ENCODE measurements at regions not wholly inside any gene's neighbourhood (a gene's known extent, or its start where the extent isn't known, plus 50 kb on each side); places are given as distances from the start of the nearest gene placed in this dataset.
"Not testable (repeated sequence)": the region's sequence is repeated elsewhere in the genome, so short reads cannot be mapped to it uniquely, and the experiment has no call there.

DNA sequence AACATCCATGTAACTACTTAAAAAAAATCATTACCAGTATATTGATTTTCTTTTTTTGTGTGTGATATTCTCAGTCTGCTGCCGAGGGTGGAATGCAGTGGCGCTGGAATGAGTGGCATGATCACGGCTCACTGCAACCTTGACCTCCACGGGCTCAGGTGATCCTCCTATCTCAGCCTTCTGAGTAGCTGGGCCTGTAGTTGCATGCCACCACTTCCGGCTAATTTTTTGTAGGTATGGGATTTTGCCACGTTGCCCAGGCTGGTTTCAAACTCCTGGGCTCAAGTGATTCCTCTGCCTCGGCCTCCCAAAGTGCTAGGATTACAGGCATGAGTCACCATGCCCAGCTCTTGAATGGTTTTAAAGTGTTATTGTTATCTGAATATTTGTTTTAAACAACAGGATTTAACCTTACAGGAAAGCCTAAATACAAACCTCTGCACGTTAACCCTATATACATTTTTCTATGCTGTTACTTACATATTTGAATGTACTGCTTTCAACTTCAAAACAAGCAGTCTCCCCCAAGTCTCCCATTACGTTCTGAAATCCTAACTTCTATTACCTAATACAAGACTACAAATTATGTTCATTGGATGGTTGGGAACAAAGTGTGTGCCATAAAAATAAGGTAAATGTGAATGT, 61.7 kb downstream of the KPNA2 start:
- ATAC-seq (no peak), DNase-seq (no peak)
- intact Hi-C loops (cut with DNase I) = no loop called here

GRCh38 chr17:68099341-68099753, 63.8 kb downstream of the KPNA2 start:
- ATAC-seq; intact Hi-C loops (cut with DNase I); DNase-seq: not testable (repeated sequence)

DNA sequence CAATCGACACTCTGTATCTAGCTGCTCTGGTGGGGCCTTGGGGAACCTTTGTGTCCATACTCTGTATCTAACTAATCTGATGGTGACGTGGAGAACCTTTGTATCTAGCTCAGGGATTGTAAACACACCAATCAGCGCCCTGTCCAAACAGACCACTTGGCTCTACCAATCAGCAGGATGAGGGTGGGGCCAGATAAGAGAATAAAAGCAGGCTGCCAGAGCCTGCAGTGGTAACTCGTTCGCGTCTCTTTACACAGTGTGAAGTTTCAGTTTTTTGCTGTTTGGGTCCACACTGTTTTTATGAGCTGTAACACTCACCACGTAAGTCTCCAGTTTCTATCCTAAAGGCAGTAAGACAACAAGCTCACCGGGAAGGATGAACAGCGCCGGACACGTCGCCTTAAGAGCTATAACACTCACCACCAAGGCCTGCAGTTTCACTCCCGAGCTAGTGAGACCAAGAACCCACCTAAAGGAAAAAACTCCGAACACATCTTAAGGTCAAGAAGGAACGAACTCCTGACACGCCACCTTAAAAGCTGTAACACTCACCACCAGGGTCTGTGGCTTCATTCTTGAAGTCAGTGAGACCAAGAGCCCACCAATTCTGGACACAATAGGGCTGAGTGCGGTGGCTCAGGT, 64.6 kb downstream of the KPNA2 start:
- no peak for ATAC-seq
- intact Hi-C loops (cut with DNase I) = loop anchor here in 1 of 2 donors (5.0 kb wide), 1 partner anchor 63 kb away; the partner anchor contains the start of gene KPNA2
- DNase-seq = no peak

GRCh38 chr17:68101075-68101986, 65.8 kb downstream of the KPNA2 start:
- ATAC-seq (peak; percentile 99 to 100), DNase-seq (peak; percentile 98)
- intact Hi-C loops (cut with DNase I) = loop anchor here in 1 of 2 donors (5.0 kb wide), 1 partner anchor 64 kb away; the partner anchor contains the start of gene KPNA2

DNA sequence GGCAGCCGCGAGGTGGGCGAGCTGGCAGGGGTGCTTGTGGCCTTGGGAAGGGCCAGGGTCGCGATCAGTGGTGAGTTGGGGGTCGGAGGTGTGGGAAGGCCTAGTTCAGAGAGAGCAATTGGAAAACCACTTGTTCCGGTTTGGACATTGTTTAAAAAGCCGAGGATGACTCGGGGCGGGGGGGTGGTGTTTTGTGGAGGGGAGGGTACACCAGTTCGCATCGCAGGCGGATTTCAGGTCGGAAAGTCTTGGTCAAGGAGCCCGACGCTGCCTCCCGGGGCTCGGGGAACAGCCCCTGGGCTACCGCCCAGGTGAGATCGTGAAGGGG, 66.4 kb downstream of the KPNA2 start:
- ATAC-seq = peak in 1 of 2 donors; percentile 7
- DNase-seq = no peak
- intact Hi-C loops (cut with DNase I) = loop anchor here in 1 of 2 donors (5.0 kb wide), 1 partner anchor 65 kb away; the partner anchor contains the start of gene KPNA2

GRCh38 chr17:68102318-68102758, 66.8 kb downstream of the KPNA2 start:
- peak; percentile 13 to 20 for ATAC-seq
- DNase-seq = no peak
- intact Hi-C loops (cut with DNase I) = loop anchor here in 1 of 2 donors (5.0 kb wide), 1 partner anchor 65 kb away; the partner anchor contains the start of gene KPNA2

- no peak for DNase-seq
- intact Hi-C loops (cut with DNase I) = loop anchor here in 1 of 2 donors (5.0 kb wide), 1 partner anchor 66 kb away; the partner anchor contains the start of gene KPNA2
- ATAC-seq = no peak
These were observed 67.6 kb downstream of the KPNA2 start for GRCh38 chr17:68103148-68103547.

GRCh38 chr17:68106085-68106484, 70.5 kb downstream of the KPNA2 start:
- intact Hi-C loops (cut with DNase I) = no loop called here
- ATAC-seq = no peak
- no peak for DNase-seq

DNA sequence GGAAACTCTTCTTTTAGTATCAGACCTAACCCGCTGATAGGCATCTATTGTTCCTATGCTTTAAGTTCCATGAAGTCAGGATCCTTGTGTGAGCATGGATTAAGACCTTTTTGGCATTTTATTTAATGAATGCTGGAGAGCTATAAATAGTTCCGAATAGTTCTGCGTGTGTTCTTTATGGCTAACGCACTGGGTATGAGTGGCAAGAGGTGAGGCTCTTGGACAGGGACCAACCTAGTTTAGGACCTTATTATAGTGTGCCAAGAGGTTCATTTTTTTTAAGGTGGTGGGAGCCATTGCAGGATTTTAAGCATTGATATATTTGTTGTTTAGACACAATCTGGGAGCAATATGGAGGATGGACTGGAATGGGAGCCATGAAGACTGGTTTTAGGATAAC, 71.8 kb downstream of the KPNA2 start:
- intact Hi-C loops (cut with DNase I) = no loop called here
- ATAC-seq = peak; percentile 47 to 51
- DNase-seq = no peak

- ATAC-seq = no peak
These were observed 72.9 kb downstream of the KPNA2 start for GRCh38 chr17:68108313-68109000.

DNA sequence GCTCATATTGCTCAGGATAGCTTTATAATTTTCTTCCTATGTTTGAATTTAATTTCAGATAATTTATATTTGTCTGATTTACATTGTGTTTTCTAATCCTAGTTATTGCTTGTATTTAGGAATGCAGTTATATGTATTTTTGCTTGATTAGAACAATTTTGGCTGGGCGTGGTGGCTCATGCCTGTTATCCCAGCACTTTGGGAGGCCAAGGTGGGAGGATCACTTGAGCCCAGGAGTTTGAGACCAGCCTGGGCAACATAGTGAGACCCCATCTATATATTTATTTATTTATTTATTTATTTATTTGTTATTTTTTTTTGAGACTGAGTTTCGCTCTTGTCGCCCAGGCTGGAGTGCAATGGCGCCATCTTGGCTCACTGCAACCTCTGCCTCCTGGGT, 73.9 kb downstream of the KPNA2 start:
- ATAC-seq; DNase-seq; intact Hi-C loops (cut with DNase I): not testable (repeated sequence)

More at GRCh38 chr17:68108313-68109000, 72.9 kb downstream of the KPNA2 start:
- intact Hi-C loops (cut with DNase I) = no loop called here
- no peak for DNase-seq

GRCh38 chr17:68116211-68116610, 80.7 kb downstream of the KPNA2 start:
- ATAC-seq; DNase-seq; intact Hi-C loops (cut with DNase I): not testable (repeated sequence)

DNA sequence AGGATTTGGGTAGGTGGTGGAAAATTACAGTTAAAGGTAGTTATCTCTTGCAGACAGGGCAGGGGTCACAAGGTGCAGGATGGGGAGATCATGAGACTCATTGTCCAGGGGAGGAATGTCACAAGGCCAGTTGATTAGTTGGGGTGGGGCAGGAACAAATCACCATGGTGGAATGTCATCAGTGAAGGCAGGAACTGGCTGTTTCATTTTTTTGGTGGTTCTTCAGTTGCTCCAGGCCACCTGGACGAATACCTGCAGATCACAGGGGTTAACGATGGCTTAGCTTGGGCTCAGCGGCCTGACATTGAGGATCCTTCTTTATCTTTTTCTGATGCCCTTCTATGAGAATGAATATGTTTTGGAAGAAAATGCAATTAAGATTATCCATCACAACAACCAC, 87.1 kb downstream of the KPNA2 start:
- DNase-seq (no peak), ATAC-seq (no peak)
- intact Hi-C loops (cut with DNase I) = no loop called here

DNA sequence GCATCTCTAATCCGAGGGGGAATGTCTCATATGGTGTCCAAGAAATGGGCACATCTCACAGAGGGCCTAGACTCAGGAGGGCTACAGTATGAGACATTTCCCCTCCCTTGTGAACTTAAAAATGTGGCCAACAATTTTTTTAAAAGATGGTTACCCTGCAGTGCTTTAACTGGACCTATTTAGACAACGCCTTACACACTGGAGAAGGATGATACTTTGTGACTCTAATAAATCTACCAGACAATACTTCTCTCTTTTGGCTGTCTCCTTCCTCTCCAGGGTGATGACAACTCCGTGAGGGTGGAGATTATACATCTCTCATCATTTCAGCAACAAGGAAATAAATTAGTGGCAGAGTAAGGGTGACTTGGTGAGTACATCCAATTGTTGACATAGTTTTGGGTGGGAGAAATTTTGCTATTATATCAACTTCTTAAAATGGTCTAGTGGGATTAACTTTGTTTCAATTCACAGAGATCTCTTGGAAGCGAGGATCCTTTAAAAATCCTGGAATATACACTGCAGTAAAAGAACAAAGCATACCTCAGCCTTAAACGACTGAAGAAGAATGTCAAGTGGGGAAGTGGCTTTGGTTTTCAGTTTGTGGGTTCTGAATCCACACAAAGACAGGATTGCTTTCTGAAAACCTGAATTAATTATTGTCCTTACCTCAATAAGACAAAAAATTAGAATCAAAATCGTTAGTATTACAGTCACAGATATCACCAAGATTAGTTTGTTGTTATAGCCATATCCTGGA, 89.8 kb downstream of the KPNA2 start:
- DNase-seq (no peak), ATAC-seq (no peak)
- intact Hi-C loops (cut with DNase I) = no loop called here

DNA sequence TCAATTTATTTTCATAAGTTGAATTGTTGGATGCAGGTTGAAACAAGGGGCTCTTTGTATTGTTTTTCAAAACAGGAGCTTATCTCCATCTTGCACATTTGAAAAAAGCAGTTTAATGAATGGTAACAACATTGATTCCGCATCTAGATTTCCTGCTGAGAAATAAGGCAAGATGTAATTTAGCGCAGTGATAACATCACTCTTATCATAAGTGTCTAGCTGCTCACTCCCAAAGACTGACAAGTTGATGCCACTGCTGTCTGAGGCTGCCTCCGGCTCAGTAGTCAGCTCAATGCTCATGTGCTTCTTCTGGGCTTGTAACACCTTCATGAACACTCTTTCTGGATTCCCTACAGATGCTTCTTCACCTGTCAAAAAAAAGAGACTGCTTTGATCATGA, 92.4 kb downstream of the KPNA2 start:
- DNase-seq (no peak), ATAC-seq (no peak)
- intact Hi-C loops (cut with DNase I) = no loop called here

DNA sequence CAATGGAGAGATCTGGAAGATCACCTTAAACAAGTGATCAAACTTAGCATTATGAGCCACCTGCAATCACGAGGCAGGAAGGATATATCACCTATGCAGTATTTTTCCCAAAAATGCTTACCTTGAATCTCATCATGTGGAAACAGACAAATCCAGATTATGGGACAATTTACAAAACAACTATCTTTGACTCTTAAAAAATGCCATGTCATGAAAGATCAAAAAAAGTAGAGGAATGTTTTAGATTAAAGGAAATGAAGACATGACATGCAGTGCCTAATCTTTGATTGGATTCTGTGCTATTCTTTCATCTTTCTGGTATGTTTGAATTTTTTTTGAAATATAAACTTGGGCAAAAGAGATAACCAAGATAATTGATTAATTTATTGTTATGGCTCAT, 95.9 kb downstream of the KPNA2 start:
- DNase-seq (no peak), ATAC-seq (no peak)
- intact Hi-C loops (cut with DNase I) = no loop called here

- peak; percentile 67 to 73 for ATAC-seq
- intact Hi-C loops (cut with DNase I) = no loop called here
- peak; percentile 44 for DNase-seq
These were observed 98.0 kb downstream of the KPNA2 start for GRCh38 chr17:68133346-68134045.
